Cardiac septum (tissue), 1 donor: ENCODE measurements at regions not wholly inside any gene's neighbourhood (a gene's known extent, or its start where the extent isn't known, plus 50 kb on each side); places are given as distances from the start of the nearest gene placed in this dataset.
"Not testable (repeated sequence)": the region's sequence is repeated elsewhere in the genome, so short reads cannot be mapped to it uniquely, and the experiment has no call there.

Experiments
- DNase-seq: peaks from one replicate; pipeline ENCODE4 v3.0.0-alpha.2; 2020; ENCODE audit warnings: low spot score
- intact Hi-C: fragments of 100-400 bp; cut with DNase I; formaldehyde crosslinking; loops from one replicate; pipeline ENCODE4 v1.14.0; 2022
- donor health status: DM: no; HTN: no; CAD: no.

GRCh38 chr1:229896861-229897260 lies 170.2 kb upstream of the GALNT2 start:
- intact Hi-C loops: no loop called here
- no peak for DNase-seq

- no peak for DNase-seq
- intact Hi-C loops: no loop called here
Observed at GRCh38 chr1:229897501-229897900, 169.5 kb upstream of the GALNT2 start.

DNA sequence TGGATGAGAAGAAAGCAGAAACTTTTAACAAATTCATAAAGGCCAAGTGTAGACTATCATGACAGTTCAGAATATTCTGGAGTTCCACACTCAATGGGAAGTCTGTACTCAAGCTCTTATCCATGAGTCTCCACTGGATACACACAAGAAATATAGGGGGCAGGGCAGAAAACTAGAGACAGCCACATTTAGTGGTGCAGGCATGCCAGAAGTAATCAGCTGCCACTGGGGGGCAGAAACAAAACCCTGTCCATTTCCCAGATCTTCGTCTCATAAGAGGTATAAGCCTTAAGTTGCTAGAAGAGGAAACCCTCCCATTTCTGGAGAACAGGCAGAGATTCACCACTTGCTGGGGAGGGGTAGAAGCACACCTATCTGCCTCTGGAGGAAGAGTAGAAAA lies 166.8 kb upstream of the GALNT2 start:
- intact Hi-C loops: no loop called here
- DNase-seq: no peak

DNA sequence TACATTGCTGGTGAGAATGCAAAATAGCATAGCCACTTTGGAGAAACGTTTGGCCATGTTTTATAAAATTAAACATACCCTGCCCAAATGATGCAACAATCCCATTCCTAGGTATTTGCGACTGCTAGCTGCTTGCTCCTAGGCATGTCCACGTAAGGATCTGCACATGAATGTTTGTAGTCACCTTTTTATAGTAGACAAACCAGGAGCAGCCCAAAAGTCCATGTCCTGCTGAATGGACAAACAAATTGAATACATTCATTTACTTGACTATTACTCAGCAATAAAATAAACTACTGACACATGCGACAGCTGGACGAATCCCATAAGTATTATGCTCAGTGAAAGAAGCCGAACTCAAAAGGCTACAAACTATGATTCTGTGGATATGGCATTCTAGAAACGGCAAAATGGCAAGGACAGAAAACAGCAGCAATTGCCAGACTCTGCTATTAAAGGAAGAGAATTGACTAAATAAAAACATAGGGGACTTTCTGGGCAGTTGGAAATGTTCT lies 161.9 kb upstream of the GALNT2 start:
- DNase-seq: no peak
- intact Hi-C loops: no loop called here

DNA sequence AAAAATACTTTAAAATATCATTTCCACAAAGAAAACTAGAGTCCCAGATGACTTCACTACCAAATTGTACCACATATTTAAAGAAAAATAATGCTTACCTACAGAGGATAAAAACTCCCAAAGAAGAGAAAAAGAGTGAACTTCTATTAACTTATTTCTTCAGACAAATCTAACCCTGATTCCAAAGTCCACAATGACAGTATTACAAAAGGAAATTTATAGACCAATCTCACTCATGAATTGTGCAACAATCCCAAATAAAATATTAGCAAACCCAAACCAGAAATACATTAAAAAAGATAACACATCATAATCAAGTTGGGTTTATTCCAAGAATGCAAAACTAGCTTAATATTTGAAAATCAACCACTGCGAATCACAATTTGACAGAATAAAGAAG lies 161.4 kb upstream of the GALNT2 start:
- no peak for DNase-seq
- intact Hi-C loops: no loop called here

DNA sequence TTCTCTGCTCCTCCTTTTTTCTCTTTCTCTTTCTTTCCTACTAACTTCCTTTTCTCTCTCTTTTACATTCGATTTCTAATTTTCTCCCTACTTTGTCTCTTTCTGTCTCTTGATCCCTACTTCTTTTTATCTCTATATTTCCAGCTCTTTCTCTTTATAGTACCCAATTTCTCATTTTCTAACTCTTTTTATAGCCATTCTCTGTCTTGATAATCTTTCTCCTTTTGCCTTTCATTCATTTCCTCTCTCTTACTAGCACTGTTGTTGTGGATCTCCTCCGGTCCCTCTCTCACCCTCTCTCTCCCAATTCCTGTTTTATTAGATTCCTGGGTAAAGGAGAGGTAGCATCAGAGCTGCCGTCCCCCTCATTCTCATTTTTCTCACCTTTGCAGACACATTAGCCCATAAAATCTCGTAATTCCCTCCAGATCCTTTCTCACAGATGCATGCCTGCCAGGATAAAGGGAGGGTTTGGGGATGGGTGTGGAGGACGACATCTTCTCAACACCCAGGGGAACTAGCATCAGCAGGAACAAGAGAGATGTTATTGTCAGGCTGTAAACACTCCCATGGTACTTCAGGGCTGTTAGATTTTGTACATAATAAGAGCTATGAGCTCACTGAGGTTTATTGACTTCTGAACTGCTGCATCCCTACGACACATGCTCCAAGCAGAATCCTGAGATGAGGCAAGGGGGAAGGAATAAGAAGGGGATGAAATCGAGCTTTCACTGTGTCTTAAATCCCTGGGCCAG lies 159.0 kb upstream of the GALNT2 start:
- intact Hi-C loops: no loop called here

GRCh38 chr1:229908689-229909088 lies 158.3 kb upstream of the GALNT2 start:
- intact Hi-C loops: no loop called here
- no peak for DNase-seq

More for the DNA sequence above, 159.0 kb upstream of the GALNT2 start:
- no peak for DNase-seq

- intact Hi-C loops: no loop called here
- no peak for DNase-seq
Observed at GRCh38 chr1:229913489-229913888, 153.5 kb upstream of the GALNT2 start.

- intact Hi-C loops: not testable (repeated sequence)
Observed at GRCh38 chr1:229919488-229919887, 147.6 kb upstream of the GALNT2 start.

DNA sequence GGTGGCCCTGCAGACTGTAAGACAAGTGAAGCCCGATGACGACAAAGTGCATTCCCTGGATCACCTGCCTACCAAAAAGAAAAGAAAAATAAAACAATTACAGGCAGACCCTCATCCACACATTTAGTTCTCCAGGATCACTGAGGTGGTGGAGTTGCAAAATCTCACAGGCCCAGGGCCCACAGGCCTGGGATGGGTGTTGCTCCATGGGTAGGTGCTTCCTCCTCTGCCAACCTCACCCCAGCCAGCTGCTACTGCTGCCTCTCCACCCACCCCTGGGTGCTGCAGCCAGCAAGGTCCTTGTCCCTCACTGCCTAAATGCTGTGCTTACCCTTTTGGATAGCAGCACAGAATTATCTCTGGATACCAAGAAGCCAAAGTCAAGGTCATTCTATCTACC lies 146.4 kb upstream of the GALNT2 start:
- intact Hi-C loops: no loop called here

More at GRCh38 chr1:229919488-229919887, 147.6 kb upstream of the GALNT2 start:
- not testable (repeated sequence) for DNase-seq

GRCh38 chr1:229922249-229922648 lies 144.8 kb upstream of the GALNT2 start:
- no peak for DNase-seq
- intact Hi-C loops: no loop called here

More for the DNA sequence above, 146.4 kb upstream of the GALNT2 start:
- no peak for DNase-seq

GRCh38 chr1:229924639-229925038 lies 142.4 kb upstream of the GALNT2 start:
- no peak for DNase-seq
- intact Hi-C loops: no loop called here

GRCh38 chr1:229928767-229929166 lies 138.3 kb upstream of the GALNT2 start:
- DNase-seq: no peak
- intact Hi-C loops: no loop called here

GRCh38 chr1:229931751-229932150 lies 135.3 kb upstream of the GALNT2 start:
- intact Hi-C loops, DNase-seq: not testable (repeated sequence)

DNA sequence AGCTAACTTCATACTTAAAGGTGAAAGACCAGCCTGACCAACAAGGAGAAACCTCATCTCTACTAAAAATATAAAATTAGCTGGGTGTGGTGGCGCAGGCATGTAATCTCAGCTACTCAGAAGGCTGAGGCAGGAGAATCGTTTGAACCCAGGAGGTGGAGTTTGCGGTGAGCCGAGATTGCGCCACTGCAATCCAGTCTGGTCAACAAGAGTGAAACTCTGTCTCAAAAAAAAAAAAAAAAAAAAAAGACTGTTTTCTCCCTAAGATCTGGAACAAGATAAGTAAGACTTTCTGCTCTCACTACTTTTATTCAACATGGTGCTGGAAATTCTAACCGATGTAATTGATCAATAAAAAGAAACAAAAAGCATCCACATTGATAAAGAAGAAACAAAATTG lies 131.9 kb upstream of the GALNT2 start:
- DNase-seq, intact Hi-C loops: not testable (repeated sequence)

- intact Hi-C loops: no loop called here
- no peak for DNase-seq
Observed at GRCh38 chr1:229938551-229938950, 128.5 kb upstream of the GALNT2 start.

DNA sequence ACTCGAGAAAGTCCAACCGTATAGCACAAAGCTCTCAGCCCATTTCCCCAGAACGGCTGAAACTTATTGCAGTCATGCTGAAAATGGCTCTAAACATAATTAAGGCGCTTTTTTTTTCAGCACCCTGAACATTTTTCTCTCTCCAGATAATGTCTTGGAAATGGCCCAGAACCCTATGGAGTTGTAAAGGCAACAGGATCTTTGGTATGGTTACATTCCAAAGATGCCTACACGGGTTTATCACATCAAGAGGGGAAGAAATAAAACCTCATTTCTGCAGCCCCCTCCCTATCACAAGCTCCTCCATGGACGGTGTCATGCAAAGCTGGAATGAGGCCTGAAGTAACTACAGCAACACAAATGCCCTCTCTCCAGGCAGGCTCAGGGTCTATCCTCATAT lies 126.4 kb upstream of the GALNT2 start:
- no peak for DNase-seq

DNA sequence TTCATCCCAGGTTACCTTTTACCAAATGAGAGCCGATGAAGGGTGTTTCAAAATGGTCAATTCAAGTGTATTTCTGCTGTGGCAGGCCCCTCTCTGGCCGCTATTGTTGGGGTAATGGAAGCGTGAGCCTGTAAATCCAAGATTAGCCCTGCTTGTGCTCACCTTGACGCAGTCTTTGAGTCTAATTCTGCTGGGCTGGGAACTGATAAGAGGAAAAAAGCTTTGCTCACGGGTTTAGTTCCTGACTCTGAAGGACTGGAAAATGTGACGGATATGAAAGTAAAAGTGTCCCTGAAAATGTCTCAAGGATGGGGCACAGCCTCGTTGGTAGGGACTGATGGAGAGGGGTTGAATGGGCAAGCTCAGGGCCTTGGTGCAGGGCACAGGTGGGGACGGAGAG lies 125.9 kb upstream of the GALNT2 start:
- DNase-seq: no peak
- intact Hi-C loops: no loop called here

More for the DNA sequence above, 126.4 kb upstream of the GALNT2 start:
- intact Hi-C loops: no loop called here

GRCh38 chr1:229941831-229942230 lies 125.2 kb upstream of the GALNT2 start:
- DNase-seq: no peak
- intact Hi-C loops: no loop called here

GRCh38 chr1:229942501-229942900 lies 124.5 kb upstream of the GALNT2 start:
- DNase-seq: no peak
- intact Hi-C loops: no loop called here

DNA sequence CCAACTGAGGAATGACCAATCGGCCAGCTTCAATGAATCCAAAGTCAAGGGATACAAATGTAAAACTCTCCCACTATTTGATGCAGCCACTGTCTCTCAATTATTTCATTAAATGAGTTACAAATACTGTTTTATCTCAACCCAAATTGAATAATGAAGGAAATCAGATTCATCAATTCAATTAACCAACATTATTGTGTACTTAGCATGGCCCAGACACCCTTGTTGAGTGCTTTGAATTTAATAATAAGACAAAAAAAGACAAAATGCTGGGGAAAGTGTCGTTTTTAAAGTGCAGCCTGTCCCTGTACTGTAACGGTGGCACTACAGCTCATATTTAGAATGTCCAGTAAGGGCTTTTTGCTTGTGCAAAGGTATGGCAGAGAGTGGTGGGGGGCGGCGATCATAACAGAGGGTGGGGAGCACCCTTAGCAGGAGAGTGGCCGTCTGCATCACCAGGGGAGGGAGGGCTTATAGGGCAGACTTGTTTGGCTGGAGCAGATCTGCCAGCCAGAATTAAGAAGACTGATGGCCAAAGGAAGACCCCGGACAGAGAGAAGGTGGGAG lies 123.8 kb upstream of the GALNT2 start:
- no peak for DNase-seq
- intact Hi-C loops: no loop called here
